Brain pericyte (primary cell): ENCODE measurements at regions not wholly inside any gene's neighbourhood (a gene's known extent, or its start where the extent isn't known, plus 50 kb on each side); places are given as distances from the start of the nearest gene placed in this dataset.

Experiments
- DNase-seq: peaks from one replicate; pipeline ENCODE4 v3.0.0-alpha.2; 2012; ENCODE audit warnings: low read depth, low spot score

- DNase-seq: no peak
Observed at GRCh38 chr7:40945788-40946187, 757.1 kb downstream of the INHBA start.

DNA sequence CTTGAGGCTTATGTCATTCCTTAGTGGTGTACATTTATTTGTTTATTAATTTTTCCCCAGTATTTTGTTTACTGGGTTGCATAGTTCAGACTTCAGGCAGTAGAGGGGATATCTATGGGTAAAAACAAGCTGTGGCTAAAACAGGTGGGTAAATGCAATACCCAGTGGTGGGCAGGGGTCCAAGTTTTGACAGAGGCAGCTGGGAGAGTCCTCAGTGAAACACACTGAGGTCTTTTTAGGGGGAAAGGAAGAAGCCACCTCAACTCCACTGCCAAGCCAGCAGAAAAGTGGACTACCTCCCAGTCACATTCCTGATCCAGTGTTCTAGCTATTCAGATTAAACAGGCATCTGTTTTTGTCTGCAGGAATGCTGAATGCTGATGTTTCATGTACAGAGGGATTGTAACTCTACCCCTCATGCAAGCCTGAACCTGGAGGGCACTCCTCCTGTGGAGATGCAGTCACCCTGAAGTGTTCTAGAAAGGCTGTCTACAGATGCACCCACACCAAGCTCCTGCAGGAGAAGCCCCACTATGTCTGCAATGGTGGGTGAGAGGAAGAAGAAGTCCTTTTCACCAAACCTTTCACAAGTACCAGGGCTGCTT is 757.8 kb downstream of the INHBA start:
- DNase-seq: no peak

DNA sequence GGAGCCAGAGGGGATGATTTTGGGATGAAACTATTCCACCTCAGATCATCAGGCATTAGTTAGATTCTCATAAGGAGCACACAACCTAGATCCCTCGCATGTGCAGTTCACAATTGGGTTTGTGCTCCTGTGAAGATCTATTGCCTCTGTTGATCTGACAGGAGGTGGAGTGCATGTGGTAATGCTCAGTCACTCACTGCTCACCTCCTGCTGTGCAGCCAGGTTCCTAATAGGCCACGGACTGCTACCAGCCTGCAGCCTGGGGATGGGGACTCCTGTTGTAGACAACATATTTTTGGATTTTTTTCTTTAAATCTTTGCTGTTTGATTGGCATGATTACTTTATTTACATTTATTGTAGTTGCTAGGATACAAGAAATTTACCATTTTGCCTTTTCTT is 765.0 kb downstream of the INHBA start:
- DNase-seq: no peak

GRCh38 chr7:40935435-40935834 is 767.5 kb downstream of the INHBA start:
- no peak for DNase-seq

DNA sequence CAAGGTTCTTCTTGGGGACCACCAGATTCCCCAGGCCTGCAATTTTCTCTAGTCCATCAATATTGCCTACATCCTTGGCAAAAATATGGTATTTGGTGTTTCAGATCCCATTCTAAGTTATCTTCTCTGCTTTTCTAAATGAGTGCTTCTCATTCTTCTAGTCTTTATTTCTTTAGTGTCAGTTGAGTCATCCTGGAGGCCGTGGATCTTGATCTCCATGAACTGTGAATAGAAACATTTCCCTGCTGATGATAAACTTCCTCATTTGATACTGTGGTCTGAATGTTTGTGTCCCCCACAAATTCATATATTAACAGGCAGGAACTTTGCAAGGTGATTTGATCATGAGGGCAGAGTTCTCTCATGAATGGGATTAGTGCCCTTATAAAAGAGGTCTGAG is 779.3 kb downstream of the INHBA start:
- no peak for DNase-seq

DNA sequence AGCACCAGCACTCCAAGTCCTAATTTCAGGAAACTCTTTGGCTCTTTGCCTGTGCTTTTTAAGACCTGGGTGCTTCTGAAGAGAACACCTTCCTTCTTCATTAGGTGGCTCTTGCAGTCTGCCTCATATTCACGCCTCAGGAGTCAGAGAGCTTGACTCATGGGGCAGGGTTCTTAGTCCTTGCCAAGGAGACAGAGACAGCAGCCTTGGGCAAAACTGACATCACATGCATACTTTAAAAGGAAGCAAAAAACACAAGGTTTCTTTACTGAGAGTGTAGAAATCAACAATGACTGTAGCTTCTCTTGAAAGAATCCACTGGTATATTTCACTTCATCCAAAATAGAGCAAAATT is 780.6 kb downstream of the INHBA start:
- no peak for DNase-seq

- no peak for DNase-seq
Observed at GRCh38 chr7:40921589-40922315, 781.1 kb downstream of the INHBA start.

GRCh38 chr7:40918701-40919271 is 784.0 kb downstream of the SUGCT start:
- no peak for DNase-seq

GRCh38 chr7:40916813-40917212 is 782.0 kb downstream of the SUGCT start:
- DNase-seq: no peak

DNA sequence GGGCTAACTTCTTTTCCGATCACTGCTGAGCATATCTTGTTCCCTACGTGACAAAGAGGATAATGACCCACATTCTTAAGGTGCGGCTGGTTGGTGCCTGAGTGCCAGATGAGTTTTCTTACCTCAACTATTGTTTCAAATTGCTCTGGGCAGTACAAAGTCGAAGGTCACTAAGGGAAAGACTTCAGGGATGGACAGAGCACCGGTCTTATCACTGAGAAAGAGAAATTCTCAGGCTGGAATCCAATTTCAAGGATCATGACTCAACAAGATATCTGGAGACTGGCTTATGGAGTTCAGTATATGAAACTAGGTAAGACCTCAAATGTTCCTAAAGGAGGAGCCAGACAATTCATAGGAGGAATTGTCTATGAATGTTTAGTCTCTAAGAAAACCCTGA is 780.3 kb downstream of the SUGCT start:
- no peak for DNase-seq
